ENCODE measurements at regions not wholly inside any gene's neighbourhood (a gene's known extent, or its start where the extent isn't known, plus 50 kb on each side); places are given as distances from the start of the nearest gene placed in this dataset.
A peak's percentile ranks its signal among the peaks of the same experiment; 100 is the strongest.

GRCh38 chr10:4384245-4384644 lies 441.8 kb upstream of the AKR1E2 start:
- Histone ChIP-seq H3K36me3 (ENCODE audit: control insufficient read depth in 2 of 2, insufficient read depth in 1 of 2, low read length in 2 of 2) (no peaks in the 10 kb centered on the region), H3K27ac (ENCODE audit: extremely low read depth, low read depth, low read length) (no peak overlapping the region), H3K4me3 (ENCODE audit: low read depth, low read length) (no peak overlapping the region), H3K9me3 (ENCODE audit: control insufficient read depth, insufficient read depth, low read depth, low read length) (no peaks in the 10 kb centered on the region), H3K4me1 (ENCODE audit: control insufficient read depth, insufficient read depth, low read length) (peaks cover 8% of the 10 kb centered on the region)
- CTCF ChIA-PET = no interaction called here
- POLR2A ChIA-PET = no interaction called here
- TF ChIP-seq ZNF221 (tag by site-specific recombination; IDR thresholded peaks at IDR 0.05; ENCODE audit: borderline replicate concordance) = no peak
- TF ChIP-seq ZBTB26 (tag by site-specific recombination; optimal IDR thresholded peaks at IDR 0.05) = no peak
- TF ChIP-seq, protein P1, sequence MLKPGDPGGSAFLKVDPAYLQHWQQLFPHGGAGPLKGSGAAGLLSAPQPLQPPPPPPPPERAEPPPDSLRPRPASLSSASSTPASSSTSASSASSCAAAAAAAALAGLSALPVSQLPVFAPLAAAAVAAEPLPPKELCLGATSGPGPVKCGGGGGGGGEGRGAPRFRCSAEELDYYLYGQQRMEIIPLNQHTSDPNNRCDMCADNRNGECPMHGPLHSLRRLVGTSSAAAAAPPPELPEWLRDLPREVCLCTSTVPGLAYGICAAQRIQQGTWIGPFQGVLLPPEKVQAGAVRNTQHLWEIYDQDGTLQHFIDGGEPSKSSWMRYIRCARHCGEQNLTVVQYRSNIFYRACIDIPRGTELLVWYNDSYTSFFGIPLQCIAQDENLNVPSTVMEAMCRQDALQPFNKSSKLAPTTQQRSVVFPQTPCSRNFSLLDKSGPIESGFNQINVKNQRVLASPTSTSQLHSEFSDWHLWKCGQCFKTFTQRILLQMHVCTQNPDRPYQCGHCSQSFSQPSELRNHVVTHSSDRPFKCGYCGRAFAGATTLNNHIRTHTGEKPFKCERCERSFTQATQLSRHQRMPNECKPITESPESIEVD (tag by site-specific recombination; IDR thresholded peaks at IDR 0.05) = peak; percentile 58
- TF ChIP-seq ZNF792 (tag by site-specific recombination; IDR thresholded peaks at IDR 0.05) = no peak
- no peak for TF ChIP-seq ZNF580 (tag by site-specific recombination; IDR thresholded peaks at IDR 0.05)
- TF ChIP-seq ZNF366 (tag by site-specific recombination; conservative IDR thresholded peaks at IDR 0.05) = peak; percentile 22; the same call in 1 of the 2 replicates
- TF ChIP-seq ZSCAN23 (tag by site-specific recombination; IDR thresholded peaks at IDR 0.05) = no peak
- 0 out of 2 replicates have a peak, but pooled peaks have one; percentile 13 for TF ChIP-seq GLIS1 (tag by site-specific recombination; IDR thresholded peaks at IDR 0.05)

DNA sequence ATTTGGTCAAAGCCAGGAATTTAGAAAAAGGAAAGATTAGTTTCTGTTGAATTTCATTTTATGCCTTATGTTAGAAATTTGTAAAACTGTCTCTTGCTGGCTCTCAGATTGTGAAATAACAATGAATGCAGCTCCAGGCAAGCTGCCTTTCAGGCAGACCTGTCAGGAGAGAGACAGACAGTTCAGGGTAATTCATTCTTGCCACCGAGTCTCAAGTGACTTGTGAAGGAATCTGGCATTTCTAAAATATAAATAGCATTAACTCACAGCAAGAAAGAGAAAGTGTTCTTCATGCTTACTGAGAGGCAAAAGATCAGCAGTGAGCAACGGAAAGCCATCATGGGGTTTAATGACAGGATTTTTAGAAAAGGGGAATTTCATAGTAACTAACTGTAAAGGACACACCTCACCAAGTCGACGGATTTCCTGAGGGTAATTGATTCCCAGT lies 442.3 kb upstream of the AKR1E2 start:
- H3K36me3 ChIP-seq (ENCODE audit: control insufficient read depth in 2 of 2, insufficient read depth in 1 of 2, low read length in 2 of 2) = no peaks in the 10 kb centered on the region
- H3K9me3 ChIP-seq (ENCODE audit: control insufficient read depth, insufficient read depth, low read depth, low read length) = no peaks in the 10 kb centered on the region
- peaks cover 8% of the 10 kb centered on the region for H3K4me1 ChIP-seq (ENCODE audit: control insufficient read depth, insufficient read depth, low read length)
- H3K27ac ChIP-seq (ENCODE audit: extremely low read depth, low read depth, low read length) = no peak overlapping the region
- TF ChIP-seq ZNF664 (tag by site-specific recombination; IDR thresholded peaks at IDR 0.05) (no peak), GLIS1 (tag by site-specific recombination; IDR thresholded peaks at IDR 0.05) (no peak), ZNF302 (tag by site-specific recombination; IDR thresholded peaks at IDR 0.05; ENCODE audit: low read depth) (no peak), ZNF701 (tag by site-specific recombination; IDR thresholded peaks at IDR 0.05) (no peak), ZNF2 (tag by site-specific recombination; IDR thresholded peaks at IDR 0.05) (no peak), ZNF558 (tag by site-specific recombination; IDR thresholded peaks at IDR 0.05) (no peak), ZNF692 (tag by site-specific recombination; IDR thresholded peaks at IDR 0.05) (no peak), ZBTB21 (tag by site-specific recombination; IDR thresholded peaks at IDR 0.05) (no peak), ZNF121 (tag by site-specific recombination; IDR thresholded peaks at IDR 0.05) (no peak), ZNF311 (tag by site-specific recombination; IDR thresholded peaks at IDR 0.05; ENCODE audit: borderline replicate concordance) (no peak), ZBTB48 (tag by site-specific recombination; IDR thresholded peaks at IDR 0.05) (no peak), ZFP41 (tag by site-specific recombination; IDR thresholded peaks at IDR 0.05; ENCODE audit: borderline replicate concordance) (no peak)
- TF ChIP-seq, protein P2, sequence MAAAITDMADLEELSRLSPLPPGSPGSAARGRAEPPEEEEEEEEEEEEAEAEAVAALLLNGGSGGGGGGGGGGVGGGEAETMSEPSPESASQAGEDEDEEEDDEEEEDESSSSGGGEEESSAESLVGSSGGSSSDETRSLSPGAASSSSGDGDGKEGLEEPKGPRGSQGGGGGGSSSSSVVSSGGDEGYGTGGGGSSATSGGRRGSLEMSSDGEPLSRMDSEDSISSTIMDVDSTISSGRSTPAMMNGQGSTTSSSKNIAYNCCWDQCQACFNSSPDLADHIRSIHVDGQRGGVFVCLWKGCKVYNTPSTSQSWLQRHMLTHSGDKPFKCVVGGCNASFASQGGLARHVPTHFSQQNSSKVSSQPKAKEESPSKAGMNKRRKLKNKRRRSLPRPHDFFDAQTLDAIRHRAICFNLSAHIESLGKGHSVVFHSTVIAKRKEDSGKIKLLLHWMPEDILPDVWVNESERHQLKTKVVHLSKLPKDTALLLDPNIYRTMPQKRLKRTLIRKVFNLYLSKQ (tag by site-specific recombination; IDR thresholded peaks at IDR 0.05; ENCODE audit: borderline replicate concordance) = no peak
- ChIA-PET POLR2A (no interaction called here), CTCF (no interaction called here)
- H3K4me3 ChIP-seq (ENCODE audit: low read depth, low read length) = no peak overlapping the region
